ENCODE measurements at regions not wholly inside any gene's neighbourhood (a gene's known extent, or its start where the extent isn't known, plus 50 kb on each side); places are given as distances from the start of the nearest gene placed in this dataset.

GRCh38 chr3:72675243-72675642, 173.0 kb downstream of the SHQ1 start:
- no peak for DNase-seq (ENCODE audit: unreplicated experiment)
- H3K27me3 Mint-ChIP-seq (ENCODE audit: insufficient read depth, unreplicated experiment), result peaks cover 22% of the 10 kb centered on the region
- no peaks in the 10 kb centered on the region for H3K36me3 Mint-ChIP-seq (ENCODE audit: insufficient read depth, unreplicated experiment)
- ChIA-PET POLR2A (interaction anchor here (0.7 kb wide), 1 partner anchor 693 kb away, joined by 3 read pairs; no protein-coding TSS in a partner anchor), CTCF (interaction anchor here (0.6 to 2.5 kb wide), 5 partner anchors 9 to 135 kb away, joined by 3 to 7 read pairs (median 3); no protein-coding TSS in a partner anchor)
- no peaks in the 10 kb centered on the region for H3K9me3 Mint-ChIP-seq (ENCODE audit: unreplicated experiment)
- no peak overlapping the region for H3K27ac Mint-ChIP-seq (ENCODE audit: low read depth, unreplicated experiment)
- H3K4me1 Mint-ChIP-seq (ENCODE audit: insufficient read depth, unreplicated experiment), result peaks cover 17% of the 10 kb centered on the region
- H3K4me3 Mint-ChIP-seq (ENCODE audit: unreplicated experiment), result no peak overlapping the region
- TF ChIP-seq, protein P1, sequence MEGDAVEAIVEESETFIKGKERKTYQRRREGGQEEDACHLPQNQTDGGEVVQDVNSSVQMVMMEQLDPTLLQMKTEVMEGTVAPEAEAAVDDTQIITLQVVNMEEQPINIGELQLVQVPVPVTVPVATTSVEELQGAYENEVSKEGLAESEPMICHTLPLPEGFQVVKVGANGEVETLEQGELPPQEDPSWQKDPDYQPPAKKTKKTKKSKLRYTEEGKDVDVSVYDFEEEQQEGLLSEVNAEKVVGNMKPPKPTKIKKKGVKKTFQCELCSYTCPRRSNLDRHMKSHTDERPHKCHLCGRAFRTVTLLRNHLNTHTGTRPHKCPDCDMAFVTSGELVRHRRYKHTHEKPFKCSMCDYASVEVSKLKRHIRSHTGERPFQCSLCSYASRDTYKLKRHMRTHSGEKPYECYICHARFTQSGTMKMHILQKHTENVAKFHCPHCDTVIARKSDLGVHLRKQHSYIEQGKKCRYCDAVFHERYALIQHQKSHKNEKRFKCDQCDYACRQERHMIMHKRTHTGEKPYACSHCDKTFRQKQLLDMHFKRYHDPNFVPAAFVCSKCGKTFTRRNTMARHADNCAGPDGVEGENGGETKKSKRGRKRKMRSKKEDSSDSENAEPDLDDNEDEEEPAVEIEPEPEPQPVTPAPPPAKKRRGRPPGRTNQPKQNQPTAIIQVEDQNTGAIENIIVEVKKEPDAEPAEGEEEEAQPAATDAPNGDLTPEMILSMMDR (IDR thresholded peaks at IDR 0.05; ENCODE audit: unreplicated experiment), result no peak
- BruUV-seq (replicated peaks), result no TSS peak
- intact Hi-C loops (cut with micrococcal nuclease), result no loop called here

DNA sequence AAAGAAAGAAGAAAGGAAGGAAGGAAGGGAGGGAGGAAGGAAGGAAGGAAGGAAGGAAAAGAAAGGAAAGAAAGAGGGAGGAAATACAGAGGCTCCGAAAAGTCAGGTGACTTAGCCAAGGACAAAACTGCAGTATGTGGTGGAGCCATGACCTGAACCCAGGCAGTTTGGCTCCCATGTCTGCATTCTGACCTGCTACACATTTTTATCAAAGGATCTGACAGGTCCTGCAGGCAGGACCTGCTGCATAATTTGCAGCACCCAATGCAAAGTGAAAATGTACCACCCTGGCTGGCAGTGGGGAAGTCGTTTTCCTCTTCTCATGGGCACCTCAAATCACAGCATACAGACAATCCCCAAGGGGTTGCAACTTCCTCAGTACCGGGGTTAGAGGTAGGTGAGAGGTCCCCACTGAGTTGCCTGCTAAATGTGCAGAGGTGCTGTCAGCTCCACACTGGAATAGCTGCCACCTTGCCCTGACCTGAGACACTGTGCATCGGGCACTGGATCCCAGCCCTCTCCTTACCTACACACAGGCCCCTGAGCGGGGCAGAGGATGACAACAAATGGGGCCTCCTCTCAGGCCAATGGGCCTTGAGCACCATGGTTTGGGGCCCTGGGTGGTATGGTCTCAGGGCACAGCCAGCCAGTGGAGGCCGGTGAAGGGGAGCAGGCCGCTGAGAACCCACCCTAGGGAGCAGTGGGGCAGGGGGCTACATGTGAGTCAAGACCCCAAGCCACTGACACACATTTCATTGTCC, 175.1 kb downstream of the SHQ1 start:
- ChIA-PET POLR2A (interaction anchor here (0.6 kb wide), 1 partner anchor 20 kb away, joined by 3 read pairs; no protein-coding TSS in a partner anchor), CTCF (interaction anchor here (0.6 kb wide), 1 partner anchor 338 kb away, joined by 4 read pairs; no protein-coding TSS in a partner anchor)
- no peak for DNase-seq (ENCODE audit: unreplicated experiment)
- Mint-ChIP-seq H3K4me1 (ENCODE audit: insufficient read depth, unreplicated experiment) (peaks cover 4% of the 10 kb centered on the region), H3K27ac (ENCODE audit: low read depth, unreplicated experiment) (no peak overlapping the region), H3K36me3 (ENCODE audit: insufficient read depth, unreplicated experiment) (no peaks in the 10 kb centered on the region), H3K9me3 (ENCODE audit: unreplicated experiment) (no peaks in the 10 kb centered on the region), H3K27me3 (ENCODE audit: insufficient read depth, unreplicated experiment) (peaks cover 23% of the 10 kb centered on the region), H3K4me3 (ENCODE audit: unreplicated experiment) (no peak overlapping the region)
- intact Hi-C loops (cut with micrococcal nuclease), result no loop called here
- TF ChIP-seq, protein P1 (IDR thresholded peaks at IDR 0.05; ENCODE audit: unreplicated experiment), result no peak
- BruUV-seq (replicated peaks), result no TSS peak

GRCh38 chr3:72669224-72669623, 179.0 kb downstream of the SHQ1 start:
- no peaks in the 10 kb centered on the region for H3K36me3 Mint-ChIP-seq (ENCODE audit: insufficient read depth, unreplicated experiment)
- H3K27me3 Mint-ChIP-seq (ENCODE audit: insufficient read depth, unreplicated experiment), result peaks cover 23% of the 10 kb centered on the region
- ChIA-PET POLR2A (no interaction called here), CTCF (no interaction called here)
- H3K9me3 Mint-ChIP-seq (ENCODE audit: unreplicated experiment), result no peaks in the 10 kb centered on the region
- no peak overlapping the region for H3K4me3 Mint-ChIP-seq (ENCODE audit: unreplicated experiment)
- no TSS peak for BruUV-seq (replicated peaks)
- no peak for DNase-seq (ENCODE audit: unreplicated experiment)
- intact Hi-C loops (cut with micrococcal nuclease), result loop anchor here (5.0 to 10.0 kb wide), 3 partner anchors 334 to 697 kb away; no protein-coding TSS in a partner anchor
- TF ChIP-seq, protein P1 (IDR thresholded peaks at IDR 0.05; ENCODE audit: unreplicated experiment), result no peak
- peaks cover 6% of the 10 kb centered on the region for H3K4me1 Mint-ChIP-seq (ENCODE audit: insufficient read depth, unreplicated experiment)
- H3K27ac Mint-ChIP-seq (ENCODE audit: low read depth, unreplicated experiment), result no peak overlapping the region

DNA sequence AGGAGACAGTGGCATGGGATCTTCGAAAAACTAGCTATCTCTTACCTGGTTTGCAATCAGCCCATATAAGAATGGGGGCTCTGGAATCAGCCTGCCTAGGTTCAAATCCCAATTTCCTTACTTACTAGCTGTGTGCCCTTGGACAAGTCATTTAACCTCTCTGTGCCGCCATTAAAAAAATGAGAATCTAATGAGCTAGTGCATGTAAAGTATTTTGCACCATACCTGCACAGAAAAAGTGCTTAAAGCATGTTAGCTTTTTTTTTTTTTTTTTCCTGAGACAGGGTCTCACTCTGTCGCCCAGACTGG, 181.8 kb downstream of the SHQ1 start:
- no peak for DNase-seq (ENCODE audit: unreplicated experiment)
- ChIA-PET CTCF (interaction anchor here (0.6 to 5.1 kb wide), 46 partner anchors 8 to 790 kb away, joined by 3 to 110 read pairs (median 4); no protein-coding TSS in a partner anchor), POLR2A (interaction anchor here (0.7 to 1.7 kb wide), 6 partner anchors 56 to 609 kb away, joined by 3 to 5 read pairs (median 4); no protein-coding TSS in a partner anchor)
- H3K27me3 Mint-ChIP-seq (ENCODE audit: insufficient read depth, unreplicated experiment), result peaks cover 13% of the 10 kb centered on the region
- no TSS peak for BruUV-seq (replicated peaks)
- no peaks in the 10 kb centered on the region for H3K9me3 Mint-ChIP-seq (ENCODE audit: unreplicated experiment)
- intact Hi-C loops (cut with micrococcal nuclease), result loop anchor here (1.0 to 10.0 kb wide), 5 partner anchors 152 to 694 kb away; no protein-coding TSS in a partner anchor
- TF ChIP-seq, protein P1 (IDR thresholded peaks at IDR 0.05; ENCODE audit: unreplicated experiment), result peak; percentile 4
- H3K4me1 Mint-ChIP-seq (ENCODE audit: insufficient read depth, unreplicated experiment), result peaks cover 16% of the 10 kb centered on the region
- H3K4me3 Mint-ChIP-seq (ENCODE audit: unreplicated experiment), result no peak overlapping the region
- no peak overlapping the region for H3K27ac Mint-ChIP-seq (ENCODE audit: low read depth, unreplicated experiment)
- H3K36me3 Mint-ChIP-seq (ENCODE audit: insufficient read depth, unreplicated experiment), result no peaks in the 10 kb centered on the region

Data from MCF 10A (cell line).